Osteocyte (in vitro differentiated cells): ENCODE measurements at regions not wholly inside any gene's neighbourhood (a gene's known extent, or its start where the extent isn't known, plus 50 kb on each side); places are given as distances from the start of the nearest gene placed in this dataset.

Source experiments
- DNase-seq: peaks from one replicate; pipeline ENCODE4 v3.0.0; 2021; ENCODE audit warnings: mixed read lengths; ENCODE audit not compliant: unreplicated experiment; ENCODE audit errors: extremely low spot score
- H3K27ac Mint-ChIP-seq: one replicate; pipeline ENCODE4 v1.8.0; 2021; ENCODE audit warnings: mild to moderate bottlenecking, mixed read lengths; ENCODE audit not compliant: unreplicated experiment
- H3K27me3 Mint-ChIP-seq: one replicate; pipeline ENCODE4 v1.8.0; 2021; ENCODE audit warnings: mixed read lengths; ENCODE audit not compliant: unreplicated experiment
- H3K36me3 Mint-ChIP-seq: one replicate; pipeline ENCODE4 v1.8.0; 2021; ENCODE audit warnings: mixed read lengths; ENCODE audit not compliant: unreplicated experiment
- H3K4me1 Mint-ChIP-seq: one replicate; pipeline ENCODE4 v1.8.0; 2021; ENCODE audit warnings: mixed read lengths; ENCODE audit not compliant: unreplicated experiment
- H3K4me3 Mint-ChIP-seq: one replicate; pipeline ENCODE4 v1.8.0; 2021; ENCODE audit warnings: mild to moderate bottlenecking, moderate library complexity, mixed read lengths; ENCODE audit not compliant: unreplicated experiment
- H3K9me3 Mint-ChIP-seq: one replicate; pipeline ENCODE4 v1.8.0; 2021; ENCODE audit warnings: mixed read lengths; ENCODE audit not compliant: unreplicated experiment
- TF ChIP-seq, protein P1 (sequence below): fragments of 200-600 bp; sonication (generic); IDR thresholded peaks from 2 replicates; pipeline ENCODE4 v1.5.0; 2021; ENCODE audit warnings: antibody characterized with exemption, mild to moderate bottlenecking, moderate library complexity

DNA sequence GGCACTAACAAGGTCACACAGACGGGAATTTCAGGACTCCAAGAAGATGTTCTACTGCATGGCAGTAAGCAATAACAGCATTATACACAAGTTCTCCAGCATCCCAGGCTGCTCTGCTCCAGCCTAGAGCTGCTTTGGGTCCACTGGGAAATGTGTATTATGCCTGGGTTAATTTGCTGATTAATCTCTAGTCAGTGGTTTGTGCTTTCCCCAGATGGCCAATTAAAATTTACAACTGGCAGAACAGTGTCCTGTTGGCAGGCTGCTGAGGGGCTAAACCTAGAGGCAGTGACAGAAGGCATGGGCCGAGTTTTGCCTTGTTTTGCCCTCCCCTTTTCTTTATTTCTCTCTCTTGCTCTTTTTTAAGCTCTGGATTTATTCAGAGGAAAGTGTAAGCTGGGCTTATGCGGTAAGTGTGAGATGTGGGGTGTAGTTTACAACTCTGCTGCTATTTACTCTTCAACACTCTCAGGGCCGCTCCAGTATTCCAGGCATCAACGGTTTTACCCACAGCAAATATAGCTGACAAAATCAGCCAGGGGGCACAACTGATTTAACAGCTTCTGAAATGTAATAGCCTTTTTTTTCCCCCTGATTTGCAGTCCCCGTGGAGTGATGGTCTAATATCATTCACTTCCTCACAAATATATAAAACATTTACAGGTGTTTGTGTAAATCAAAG lies 348.0 kb downstream of the GPD2 start:
- Mint-ChIP-seq H3K36me3 (no peaks in the 10 kb centered on the region), H3K9me3 (no peaks in the 10 kb centered on the region), H3K27me3 (peaks cover 7% of the 10 kb centered on the region), H3K4me3 (no peak overlapping the region), H3K4me1 (no peaks in the 10 kb centered on the region), H3K27ac (no peak overlapping the region)
- TF ChIP-seq, protein P1, sequence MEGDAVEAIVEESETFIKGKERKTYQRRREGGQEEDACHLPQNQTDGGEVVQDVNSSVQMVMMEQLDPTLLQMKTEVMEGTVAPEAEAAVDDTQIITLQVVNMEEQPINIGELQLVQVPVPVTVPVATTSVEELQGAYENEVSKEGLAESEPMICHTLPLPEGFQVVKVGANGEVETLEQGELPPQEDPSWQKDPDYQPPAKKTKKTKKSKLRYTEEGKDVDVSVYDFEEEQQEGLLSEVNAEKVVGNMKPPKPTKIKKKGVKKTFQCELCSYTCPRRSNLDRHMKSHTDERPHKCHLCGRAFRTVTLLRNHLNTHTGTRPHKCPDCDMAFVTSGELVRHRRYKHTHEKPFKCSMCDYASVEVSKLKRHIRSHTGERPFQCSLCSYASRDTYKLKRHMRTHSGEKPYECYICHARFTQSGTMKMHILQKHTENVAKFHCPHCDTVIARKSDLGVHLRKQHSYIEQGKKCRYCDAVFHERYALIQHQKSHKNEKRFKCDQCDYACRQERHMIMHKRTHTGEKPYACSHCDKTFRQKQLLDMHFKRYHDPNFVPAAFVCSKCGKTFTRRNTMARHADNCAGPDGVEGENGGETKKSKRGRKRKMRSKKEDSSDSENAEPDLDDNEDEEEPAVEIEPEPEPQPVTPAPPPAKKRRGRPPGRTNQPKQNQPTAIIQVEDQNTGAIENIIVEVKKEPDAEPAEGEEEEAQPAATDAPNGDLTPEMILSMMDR, result no peak
- no peak for DNase-seq

DNA sequence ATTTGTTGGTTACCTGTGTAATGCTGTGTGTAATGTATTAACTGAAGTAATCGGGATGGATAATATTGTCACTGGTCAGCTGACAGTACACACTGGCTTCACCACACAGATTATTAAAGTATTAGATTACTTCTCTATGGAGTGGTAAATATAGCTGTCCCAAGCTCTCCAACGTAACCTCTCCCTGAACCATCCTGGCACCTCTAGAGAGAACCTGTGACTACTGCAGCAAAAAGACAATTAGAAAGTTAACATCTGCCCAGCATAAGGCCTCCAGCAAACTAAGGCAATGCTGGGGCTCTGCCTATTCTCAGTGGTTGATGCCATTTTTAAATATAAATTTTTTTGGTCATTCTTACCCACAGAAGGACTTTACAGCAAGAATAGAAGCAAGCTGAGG lies 351.3 kb downstream of the GPD2 start:
- Mint-ChIP-seq H3K27ac (no peak overlapping the region), H3K4me3 (no peak overlapping the region), H3K9me3 (no peaks in the 10 kb centered on the region), H3K36me3 (no peaks in the 10 kb centered on the region), H3K4me1 (no peaks in the 10 kb centered on the region), H3K27me3 (peaks cover 9% of the 10 kb centered on the region)
- TF ChIP-seq, protein P1, result no peak
- DNase-seq, result no peak

DNA sequence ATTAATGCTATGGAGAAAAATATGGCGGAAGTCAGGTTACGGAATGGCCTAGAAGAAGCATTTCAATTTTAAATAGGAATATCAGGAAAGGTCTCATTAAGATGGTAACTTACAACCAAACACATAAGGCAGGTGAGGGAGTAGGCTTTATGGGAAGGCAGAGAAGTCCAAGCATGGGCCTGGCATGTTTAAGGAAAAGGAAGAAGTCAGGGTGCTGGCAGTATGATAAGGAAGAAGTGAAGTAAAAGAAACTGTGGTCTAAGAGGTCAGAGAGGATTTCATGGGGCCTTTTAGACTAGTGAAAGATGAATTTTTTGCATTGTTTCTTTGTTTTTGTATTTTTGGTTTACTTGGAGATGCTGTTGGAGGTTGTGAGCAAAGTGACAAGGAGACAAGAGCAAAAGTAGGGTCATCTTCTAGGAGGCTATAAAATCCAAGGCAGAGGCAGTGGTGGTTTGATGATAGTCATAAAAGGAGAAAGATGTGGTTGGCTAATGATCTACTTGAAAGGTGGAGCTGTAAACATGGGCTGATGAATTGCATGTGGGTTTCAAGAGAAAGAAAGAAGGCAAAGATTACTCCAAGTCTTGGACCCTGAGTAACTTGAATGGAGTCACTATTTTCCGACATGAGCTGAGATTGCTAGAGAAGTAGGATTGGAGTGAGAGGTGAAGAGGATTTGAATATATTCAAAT lies 354.3 kb downstream of the GPD2 start:
- H3K27ac Mint-ChIP-seq, result no peak overlapping the region
- peaks cover 13% of the 10 kb centered on the region for H3K27me3 Mint-ChIP-seq
- DNase-seq, result no peak
- no peaks in the 10 kb centered on the region for H3K4me1 Mint-ChIP-seq
- no peaks in the 10 kb centered on the region for H3K9me3 Mint-ChIP-seq
- H3K4me3 Mint-ChIP-seq, result no peak overlapping the region
- TF ChIP-seq, protein P1, result no peak
- no peaks in the 10 kb centered on the region for H3K36me3 Mint-ChIP-seq

DNA sequence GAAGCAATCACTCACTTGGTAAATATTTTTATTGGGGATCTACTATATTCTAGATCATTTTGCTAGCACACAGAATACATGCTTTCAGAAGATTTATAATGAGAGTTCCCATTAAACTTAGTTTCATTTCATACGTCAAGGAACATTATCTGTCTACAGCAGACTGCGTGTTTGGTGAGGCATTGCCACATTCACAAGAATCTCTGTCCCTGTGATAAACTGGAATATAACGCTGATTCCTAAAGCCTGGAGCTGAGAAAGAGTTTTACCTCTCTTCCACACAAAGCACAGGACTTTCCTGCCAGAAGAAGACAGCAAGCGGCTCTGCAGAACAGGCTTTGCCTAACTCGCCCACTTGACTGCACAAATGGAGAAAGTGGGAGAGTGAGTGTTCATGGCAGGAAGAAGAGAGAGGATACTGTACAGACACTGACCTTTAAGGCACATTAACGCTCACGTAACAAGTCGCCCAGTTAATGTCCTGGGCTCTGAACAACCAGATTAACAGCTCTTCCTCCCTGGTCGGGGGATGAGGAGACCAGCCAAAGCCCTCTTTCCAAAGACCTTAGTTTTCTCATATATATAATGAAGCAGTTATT lies 356.2 kb downstream of the GPD2 start:
- Mint-ChIP-seq H3K27me3 (peaks cover 11% of the 10 kb centered on the region), H3K4me1 (no peaks in the 10 kb centered on the region), H3K4me3 (no peak overlapping the region), H3K36me3 (no peaks in the 10 kb centered on the region), H3K9me3 (no peaks in the 10 kb centered on the region), H3K27ac (no peak overlapping the region)
- TF ChIP-seq, protein P1, result no peak
- no peak for DNase-seq

DNA sequence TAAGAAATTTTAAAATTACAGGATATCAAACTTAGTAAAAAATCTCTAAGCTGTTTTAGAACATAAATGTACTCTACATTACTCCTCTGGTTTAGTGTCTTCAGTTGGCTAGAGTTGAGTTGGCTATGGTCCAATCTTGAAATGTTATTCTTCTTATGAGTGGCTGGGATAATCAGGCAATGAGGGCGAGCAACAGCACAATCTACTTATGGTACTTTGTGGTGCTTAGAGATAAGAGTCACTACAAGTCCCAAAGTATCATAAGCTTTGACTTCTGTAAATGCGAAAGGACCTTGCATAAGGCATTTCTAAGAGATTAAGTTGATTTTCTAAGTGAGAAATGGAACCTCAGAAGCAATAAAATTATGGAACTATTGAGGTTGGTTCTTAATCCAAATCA lies 361.7 kb downstream of the GPD2 start:
- no peak overlapping the region for H3K4me3 Mint-ChIP-seq
- no peak for DNase-seq
- TF ChIP-seq, protein P1, result no peak
- H3K9me3 Mint-ChIP-seq, result no peaks in the 10 kb centered on the region
- no peaks in the 10 kb centered on the region for H3K36me3 Mint-ChIP-seq
- peaks cover 9% of the 10 kb centered on the region for H3K27me3 Mint-ChIP-seq
- no peak overlapping the region for H3K27ac Mint-ChIP-seq
- H3K4me1 Mint-ChIP-seq, result no peaks in the 10 kb centered on the region
